NCI-H526 (cell line): ENCODE measurements at regions not wholly inside any gene's neighbourhood (a gene's known extent, or its start where the extent isn't known, plus 50 kb on each side); places are given as distances from the start of the nearest gene placed in this dataset.

Source experiments
- DNase-seq, 2 experiments: peaks; one replicate each; lab custom pipeline; 2025; lab: John Stamatoyannopoulos, UW

DNA sequence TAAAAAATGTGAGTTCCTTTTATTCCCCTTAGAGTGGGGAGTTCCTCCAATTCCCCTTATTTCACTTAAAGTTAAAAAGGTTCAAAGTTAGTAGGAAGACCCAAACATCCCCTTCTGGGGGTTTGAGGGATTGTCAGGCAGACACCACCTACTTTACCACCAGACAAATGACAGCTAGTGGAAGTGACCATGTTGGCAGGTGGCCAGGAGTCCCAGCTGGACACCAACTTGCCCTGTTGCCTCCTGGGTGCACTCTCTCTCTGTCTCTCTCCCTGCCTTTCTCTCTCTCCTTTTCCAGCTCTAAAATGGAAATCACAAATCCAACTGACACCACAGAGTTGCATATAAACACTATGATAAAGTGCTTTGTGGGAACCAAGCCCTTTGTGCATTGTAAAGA is 307.7 kb upstream of the TLE4 start:
- no peak for DNase-seq

DNA sequence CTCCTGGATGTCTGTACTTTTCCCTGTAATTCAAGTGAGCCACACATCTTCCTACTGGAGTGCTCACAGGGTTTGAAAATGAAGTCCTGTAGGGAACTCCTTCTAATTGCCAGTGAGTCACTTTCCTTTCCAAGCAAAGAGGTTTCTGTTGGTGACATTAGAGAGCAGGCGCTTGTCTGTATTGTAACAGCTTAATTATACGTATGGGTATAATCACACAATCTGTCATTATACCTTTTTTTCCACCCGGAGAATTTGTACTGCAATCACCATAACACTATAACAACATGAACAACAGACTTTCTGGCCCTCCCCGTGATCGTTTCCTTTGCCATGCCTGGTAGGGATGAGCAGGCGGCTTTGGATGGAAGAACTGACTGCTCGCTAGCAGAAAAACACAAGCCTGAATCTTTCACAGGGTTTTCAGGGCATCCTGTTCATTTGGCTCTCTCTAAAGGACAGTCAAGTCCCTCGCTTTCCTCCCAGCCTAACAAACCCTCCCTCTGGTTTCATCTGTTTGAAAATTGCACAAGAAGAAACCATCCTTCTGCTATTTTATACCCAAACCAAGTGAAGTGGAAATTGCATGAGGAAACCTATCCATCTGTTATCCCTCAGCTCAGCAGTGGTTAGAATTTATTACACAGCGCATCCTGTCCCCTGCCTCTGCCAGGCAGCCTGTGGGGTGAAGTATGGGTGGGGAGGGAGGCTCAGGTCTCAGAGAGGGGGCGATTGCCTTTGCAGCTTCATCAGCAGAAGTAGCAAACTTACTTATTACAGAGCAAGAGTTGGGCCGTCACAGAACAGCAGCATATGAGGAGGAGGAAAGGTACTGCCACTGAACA is 307.0 kb upstream of the TLE4 start:
- DNase-seq: no peak

DNA sequence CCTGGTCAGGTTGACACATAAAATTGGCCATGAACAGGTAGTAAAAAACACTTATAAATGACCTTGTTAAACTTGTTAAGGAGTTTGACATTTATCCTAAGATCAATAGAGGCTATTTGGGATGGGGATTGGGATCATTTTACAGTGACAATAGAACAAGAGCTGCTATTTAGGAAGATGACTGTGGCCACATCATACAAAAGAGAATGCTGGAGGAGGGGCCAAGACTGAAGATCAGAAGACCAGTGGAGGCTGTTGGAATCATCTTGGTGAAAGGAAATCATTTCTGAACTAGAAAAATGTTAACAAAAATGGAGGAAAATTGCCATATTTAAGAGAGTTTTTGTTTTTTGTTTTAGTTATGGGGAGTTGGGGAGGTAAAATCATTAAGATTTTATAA is 304.8 kb upstream of the TLE4 start:
- DNase-seq: no peak

DNA sequence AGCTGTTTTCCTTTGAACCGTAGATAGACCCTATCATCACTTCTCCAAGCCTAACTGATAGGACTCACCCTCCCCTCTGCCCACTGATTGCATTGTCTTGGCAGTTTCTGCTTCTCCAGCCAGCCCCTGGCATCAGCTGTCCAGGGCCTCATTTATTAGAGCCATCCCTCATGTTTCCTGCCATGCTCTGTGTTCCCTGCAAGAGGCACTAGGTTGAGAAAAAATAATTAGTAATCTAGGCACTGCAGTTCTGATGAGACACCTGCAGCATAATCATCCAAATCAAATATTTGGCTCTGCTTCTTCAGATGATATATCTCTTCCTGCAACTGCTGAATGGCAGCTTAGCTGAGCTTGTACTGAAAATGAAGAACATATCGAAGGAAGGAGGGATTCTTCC is 303.0 kb upstream of the TLE4 start:
- no peak for DNase-seq

DNA sequence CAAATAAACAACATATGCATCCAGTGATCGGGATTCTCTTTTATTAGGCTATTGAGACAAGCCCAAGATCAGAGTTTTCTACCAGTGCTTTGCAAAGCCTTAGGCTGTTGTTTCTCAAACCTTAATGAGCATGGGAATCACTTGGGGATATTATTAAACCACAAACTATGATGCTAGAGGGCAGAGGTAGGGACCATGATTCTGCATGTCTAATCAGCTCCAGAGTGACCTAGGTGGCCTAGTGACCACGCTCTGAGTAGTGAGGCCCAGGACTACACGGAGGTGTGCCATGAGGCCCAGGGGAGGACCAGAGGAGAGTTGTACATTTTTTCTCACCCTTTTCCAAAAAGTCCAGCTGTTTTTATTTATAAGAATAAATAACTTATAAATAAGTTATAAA is 298.5 kb upstream of the TLE4 start:
- no peak for DNase-seq

DNA sequence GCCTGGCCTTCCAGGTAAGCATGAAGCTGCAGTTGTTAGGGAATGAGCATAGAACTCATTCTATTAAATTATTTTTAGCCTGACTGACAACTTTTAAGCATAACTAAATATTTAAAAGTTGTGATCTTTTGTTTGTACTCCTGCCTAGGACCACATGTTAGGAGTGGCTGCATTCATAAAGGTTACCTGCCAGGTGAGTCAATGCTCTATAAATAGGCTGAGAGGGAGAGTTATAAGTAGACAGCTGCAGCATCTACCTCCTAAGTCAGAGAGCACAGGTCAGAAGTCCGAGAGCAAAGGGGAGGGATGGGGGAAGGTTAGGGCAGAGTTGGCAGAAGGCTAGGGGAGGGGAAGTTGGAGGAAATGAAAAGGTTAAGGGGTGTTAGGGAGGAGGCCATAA is 292.4 kb upstream of the TLE4 start:
- DNase-seq: no peak

DNA sequence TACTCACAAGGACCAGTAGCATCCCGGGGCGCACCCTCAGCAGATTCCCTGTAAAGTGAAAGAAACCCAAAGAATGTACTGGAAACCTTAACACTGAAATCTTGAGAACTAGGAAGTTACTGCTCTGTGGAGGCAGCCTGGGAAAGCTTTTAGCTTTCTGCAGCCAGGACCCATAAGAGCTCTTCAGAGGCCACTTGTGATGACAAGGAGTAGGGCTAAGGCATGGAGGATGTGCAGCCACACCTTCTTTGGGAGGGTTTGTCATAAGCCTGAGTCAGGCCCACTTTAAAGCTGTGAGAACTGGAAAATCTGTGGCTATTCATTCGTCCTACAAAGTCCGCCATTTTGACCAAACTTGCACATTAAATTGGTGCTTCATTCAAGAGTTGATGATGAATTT is 291.1 kb upstream of the TLE4 start:
- no peak for DNase-seq

DNA sequence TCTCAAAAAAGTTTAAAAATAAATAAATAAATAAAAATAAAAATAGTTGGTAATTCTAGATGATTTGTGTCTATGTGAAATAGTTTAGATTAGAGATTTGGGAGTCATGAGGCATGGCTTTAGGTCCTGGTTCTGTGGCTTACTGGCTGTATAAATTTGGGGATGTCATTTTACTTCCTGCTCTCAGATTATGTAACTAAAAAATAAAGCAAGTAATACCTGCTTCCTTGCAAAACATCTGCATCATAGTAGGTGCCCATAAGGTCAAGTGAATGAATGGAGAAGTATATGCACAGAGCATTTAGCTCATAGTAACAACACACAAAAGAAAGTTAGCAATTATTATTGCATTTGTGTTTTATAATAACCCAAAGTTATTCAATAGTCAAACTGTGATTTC is 287.7 kb upstream of the TLE4 start:
- no peak for DNase-seq

DNA sequence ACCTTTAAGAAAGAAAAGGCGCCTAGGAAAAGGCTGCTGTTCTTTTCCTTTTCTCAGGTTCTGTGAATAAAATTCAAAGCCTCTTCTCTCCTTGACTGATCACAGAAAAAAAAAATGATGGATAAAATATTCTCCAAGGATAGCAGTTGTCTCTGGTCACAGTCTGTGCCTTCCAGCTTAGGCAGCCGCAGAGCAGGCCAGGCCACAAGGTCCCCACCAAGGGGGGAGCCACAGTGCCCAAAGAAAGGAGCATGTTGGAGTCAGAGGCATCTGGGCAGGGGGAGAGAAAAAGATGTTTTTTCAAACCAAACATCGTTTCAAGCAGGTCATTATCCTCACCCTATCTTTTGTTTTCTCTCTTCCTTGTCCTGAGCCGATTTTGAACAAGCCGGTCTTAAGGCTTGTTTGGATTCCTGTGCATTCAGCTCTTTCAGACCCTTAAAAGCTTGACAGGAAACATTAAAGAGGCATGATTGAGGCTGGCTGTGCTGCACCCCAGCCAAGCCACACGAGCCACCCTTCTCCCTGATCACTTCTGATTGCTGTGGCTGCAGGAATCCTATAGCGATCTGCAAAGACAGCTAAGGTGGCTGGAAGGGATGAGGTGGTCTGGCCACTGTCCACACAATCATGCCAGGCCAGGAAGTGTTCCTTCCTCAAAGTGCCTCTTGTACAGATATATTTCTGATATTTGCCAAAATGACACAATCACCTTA is 284.6 kb upstream of the TLE4 start:
- no peak for DNase-seq

DNA sequence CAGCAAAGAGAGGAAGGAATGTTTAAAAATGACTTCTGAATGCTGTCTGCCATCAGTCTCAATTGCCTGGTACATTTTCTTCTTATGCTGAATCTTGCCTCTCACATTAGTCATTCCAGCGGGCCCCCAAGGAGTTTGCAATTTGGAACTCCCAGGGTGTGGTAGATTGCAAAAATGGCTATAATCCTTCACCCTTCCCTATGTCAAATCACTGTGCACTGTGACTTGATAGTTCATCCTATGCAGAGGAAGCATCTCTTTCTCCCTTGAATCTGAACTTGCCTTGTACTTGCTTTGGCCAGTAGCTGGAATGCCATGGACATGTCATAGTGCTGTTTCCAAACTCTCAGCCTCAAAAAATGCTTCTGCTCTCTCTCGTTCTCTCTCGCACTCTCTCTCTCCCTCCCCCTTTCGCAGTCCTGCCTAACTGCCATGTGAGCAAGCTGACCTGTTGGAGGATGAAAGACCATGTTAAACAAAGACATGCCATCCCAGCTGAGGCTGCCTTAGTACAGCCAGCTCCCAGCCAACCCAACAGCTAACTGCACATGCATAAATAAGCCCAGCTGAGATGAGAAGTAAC is 284.0 kb upstream of the TLE4 start:
- DNase-seq: no peak

DNA sequence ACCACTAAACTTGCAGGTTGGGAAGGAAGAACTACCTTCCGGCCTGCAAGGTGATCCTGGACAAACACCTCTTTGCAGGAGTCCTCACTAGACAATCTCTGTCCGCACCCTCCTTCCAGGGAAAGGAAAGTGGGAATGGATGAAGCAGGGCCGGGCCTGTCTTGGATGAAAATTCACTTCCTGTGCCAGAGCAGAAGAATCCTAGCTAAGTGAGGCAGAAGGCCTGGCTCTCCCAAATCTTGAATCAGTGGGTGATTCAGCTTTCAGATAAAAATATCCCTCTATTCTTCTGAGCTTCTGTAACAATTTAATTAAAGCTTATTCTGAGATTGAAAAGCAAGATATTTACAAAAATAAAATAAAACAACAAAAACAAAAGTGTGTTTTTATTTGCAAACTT is 281.9 kb upstream of the TLE4 start:
- no peak for DNase-seq

DNA sequence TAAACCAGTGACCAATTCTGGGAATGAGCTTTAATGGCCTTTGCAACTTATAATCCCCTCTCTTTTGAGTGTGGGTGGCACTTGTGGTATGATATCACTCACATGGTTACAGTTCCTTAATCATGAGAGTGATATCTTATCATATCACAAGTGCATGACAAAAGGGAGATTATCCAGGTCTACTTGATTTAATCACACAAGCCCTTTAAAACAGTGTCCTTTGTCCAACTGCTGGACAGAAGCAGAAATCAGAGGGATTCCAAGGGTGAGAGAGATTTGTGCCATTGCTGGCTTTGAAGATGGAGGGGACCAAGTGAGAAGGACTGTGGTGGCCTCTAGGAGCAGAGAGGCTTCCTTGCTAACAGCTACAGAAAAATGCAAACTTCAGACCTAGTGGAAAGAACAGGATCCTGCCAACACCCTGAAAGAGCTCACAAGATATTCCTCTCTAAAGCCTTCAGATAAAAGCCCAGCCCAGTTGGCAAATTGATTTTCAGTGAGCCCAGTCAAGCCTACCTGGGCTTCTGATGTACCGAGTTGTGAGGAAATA is 279.0 kb upstream of the TLE4 start:
- no peak for DNase-seq

DNA sequence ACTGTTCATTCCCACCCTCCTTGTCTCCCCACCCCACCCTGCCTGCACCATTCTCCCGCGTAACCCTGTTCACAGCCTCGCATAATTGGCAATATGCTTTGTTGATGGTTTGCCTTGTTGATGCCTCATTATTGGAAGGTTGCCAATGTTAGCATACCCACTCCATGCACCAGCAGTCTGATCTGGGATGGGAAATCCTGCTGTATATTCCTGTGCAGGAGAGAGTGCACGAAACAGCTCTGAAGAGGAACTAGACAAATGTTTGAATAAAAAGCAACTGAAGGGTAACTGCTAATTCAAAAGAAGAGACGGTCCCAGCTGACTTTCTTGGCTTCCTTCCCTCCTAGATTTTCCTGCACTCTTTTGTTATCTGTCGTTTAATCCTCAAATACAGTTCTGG is 271.7 kb upstream of the TLE4 start:
- no peak for DNase-seq

DNA sequence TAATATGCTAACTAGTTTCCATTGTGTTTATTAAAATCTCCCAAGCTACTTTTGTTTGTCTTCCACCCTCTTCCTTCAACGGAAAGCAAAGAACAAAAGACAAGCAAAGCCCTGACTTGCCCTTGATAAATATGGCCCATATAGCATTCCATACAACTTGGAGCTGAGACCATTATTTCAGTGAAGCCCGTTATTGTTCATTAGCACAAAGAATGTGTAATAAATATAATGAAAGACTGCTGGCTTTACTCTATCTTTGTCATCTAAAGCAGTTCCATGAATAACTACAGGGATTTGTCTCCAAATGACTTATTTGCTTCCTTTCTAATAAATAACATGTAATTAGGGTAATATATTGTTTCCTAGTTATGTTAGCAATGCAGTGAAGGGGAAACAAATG is 270.7 kb upstream of the TLE4 start:
- DNase-seq: no peak

DNA sequence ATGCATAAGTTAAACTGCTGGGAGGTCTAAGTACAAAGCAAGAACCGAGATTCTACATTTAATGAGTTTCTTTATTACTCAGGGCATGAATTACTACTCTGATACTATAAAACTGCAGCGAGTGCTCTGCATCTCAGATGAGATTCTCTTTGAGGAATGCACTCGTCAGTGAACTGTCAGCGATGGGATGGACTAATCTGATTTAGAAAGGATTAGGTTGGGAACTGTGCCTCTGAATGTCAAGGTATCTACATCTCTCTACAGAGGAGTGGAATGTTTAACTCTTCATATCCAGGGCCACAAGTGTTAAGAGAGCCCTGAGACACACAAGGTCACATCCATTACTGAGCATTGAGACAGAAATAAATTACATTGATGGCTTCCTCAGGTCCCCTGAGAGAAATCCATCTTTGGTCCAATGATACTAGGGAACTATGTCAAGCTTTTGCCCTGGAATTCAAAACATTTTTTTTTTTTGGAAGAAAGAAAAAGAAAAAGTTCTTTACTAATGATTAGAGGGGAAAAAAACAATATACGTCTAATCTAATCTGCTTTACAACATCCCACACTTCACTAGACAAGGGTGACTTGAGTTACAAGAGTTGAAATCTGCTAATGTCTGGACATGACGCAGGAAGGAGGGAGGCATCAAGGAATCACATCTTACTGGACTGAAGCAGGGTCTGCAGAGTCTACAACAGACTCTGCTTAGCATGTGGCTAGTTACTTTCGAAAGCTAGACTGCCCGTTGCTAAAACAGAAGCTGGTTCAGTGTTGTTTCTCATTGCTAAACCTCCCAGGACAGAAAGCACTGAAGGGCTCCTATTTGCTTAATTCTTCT is 270.0 kb upstream of the TLE4 start:
- no peak for DNase-seq

DNA sequence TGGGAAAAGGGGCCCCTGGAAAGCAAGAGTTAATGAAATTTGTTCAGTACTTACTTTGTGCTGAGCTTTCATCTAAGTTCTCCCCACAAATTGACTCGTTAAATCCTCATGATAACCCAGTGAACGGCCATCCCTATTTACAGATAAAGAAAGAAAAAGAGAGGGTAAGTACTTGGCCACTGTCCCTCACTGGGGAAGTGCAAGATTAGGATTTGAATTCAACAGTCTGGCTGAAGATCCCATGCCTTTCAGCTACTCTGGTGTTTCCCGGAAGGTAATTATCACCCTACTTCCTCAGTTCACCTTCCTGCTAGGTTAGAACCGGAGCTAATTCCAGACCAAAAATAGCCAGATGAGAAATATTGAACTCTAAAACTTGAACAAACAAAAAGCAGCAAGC is 269.2 kb upstream of the TLE4 start:
- DNase-seq: no peak

DNA sequence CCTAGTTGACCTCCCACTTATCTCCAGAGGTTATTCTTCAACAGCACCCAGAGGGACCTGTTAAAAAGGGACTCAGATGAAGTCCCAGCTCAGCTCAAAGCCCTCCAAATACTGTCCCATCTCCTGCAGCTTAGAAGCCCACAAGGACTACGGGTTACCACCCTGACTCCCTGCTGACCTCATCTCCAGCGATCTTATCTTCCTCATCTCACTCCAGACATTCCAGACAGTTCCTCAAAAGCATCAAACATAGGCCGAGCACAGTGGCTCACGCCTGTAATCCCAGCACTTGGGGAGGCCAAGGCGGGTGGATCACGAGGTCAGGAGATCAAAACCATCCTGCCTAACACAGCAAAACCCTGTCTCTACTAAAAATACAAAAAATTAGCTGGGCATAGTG is 263.8 kb upstream of the TLE4 start:
- no peak for DNase-seq

DNA sequence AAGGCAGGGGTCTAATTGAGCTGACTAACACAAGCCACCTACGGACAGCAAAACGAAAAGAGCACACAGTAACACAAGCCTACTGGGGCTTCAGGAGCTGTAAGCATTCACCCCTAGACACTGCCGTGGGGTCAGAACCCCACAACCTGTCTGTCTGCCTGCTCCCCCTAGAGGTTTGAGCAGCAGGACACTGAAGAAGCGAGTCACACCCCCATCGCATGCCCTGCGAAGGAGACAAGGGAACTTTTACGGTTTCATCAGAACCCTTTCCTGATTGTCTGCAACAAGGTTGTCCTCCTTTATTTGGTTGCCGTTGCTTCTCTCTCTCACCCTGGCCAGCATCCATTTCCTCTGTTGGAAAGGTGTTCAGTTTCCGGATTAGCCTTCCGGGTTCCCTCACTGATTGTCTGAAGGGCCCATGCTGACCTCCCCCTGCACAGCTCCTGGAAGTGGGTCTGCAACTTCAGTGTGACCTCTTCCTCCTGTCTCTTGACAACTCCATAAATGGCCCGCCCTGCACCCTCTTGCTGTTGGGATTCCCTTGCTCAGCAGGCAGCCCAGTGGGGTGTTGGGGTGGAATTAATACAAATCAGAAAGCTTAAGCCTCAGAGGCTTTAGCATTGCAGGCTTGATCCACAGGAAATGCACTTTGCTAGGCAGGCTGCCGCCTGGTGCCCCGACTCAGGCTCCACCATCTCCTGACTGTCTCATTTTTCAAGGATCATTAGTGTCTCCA is 258.9 kb upstream of the TLE4 start:
- no peak for DNase-seq

DNA sequence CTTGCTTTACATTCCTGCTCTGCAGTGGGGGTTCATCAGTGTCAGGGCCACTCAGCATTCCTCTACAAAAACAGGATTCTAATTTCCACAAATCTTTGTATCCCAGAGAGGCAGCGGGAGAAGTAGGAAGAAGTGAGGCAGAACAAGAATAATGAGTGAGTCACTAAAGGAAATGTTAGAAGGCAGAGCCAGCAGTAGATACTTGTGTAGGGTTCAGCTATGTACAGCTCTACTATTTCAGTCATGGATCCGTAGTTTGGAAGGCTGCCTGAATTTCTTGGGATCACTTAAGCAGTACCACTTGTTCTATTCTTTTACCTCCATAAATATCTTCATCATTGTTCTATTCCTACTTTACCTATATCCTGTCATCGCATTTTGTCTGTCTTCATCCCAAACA is 246.3 kb upstream of the TLE4 start:
- no peak for DNase-seq

DNA sequence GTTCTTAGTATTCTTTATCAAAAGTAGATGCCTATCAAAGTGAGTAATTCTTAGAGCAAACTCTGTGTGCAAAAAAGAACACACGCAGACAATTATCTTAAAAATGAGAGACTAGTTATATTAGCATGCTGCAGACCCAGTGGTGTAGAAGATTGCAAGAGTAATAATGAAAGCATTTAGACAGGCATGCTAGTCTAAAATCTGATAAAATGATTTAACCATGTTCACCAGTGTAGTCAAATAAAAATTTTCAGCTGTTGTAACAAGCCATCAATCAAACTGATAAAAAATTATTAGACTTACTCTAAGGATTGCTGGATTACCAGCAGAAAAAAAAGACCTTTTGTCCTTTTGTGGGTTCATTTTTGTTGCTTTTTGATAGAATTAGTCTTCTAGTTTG is 241.9 kb upstream of the TLE4 start:
- DNase-seq: no peak

DNA sequence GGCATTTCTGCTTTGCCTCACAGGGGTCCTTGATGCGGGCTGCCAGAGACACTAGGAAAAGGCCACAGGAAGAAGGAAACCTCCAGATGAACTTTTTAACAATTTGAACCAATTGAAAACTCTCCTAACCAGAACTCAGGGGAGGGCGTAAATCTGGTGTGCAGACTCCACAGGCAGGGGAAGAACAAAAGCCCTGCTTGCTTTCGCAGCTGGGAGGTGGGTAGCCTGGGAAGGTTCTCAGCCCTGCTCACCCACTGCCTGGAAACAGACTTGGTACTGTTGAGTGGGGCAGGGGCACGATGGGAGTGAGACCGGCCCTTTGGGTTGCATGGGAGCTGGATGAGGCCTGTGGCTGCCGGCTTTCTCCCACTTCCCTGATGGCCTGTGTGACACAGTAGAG is 237.8 kb upstream of the TLE4 start:
- no peak for DNase-seq

DNA sequence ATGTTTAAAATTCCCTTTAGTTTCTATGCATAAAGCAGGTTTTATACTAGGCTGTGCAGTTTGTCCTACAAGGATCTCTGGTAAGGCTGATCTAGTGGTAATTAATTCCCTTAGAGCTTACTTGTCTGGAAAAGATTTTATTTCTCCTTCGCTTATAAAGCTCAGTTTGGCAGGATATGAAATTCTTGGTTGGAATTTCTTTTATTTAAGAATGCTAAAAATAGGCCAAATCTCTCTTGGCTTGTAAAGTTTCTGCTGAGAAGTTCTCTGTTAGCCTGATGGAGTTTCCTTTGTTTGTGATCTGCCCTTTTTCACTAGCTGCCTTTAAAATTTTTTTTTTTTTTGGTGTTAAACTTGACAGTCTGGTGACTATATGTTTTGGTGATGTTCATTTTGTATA is 237.1 kb upstream of the TLE4 start:
- DNase-seq: no peak
